ENCODE measurements at regions not wholly inside any gene's neighbourhood (a gene's known extent, or its start where the extent isn't known, plus 50 kb on each side); places are given as distances from the start of the nearest gene placed in this dataset.

DNA sequence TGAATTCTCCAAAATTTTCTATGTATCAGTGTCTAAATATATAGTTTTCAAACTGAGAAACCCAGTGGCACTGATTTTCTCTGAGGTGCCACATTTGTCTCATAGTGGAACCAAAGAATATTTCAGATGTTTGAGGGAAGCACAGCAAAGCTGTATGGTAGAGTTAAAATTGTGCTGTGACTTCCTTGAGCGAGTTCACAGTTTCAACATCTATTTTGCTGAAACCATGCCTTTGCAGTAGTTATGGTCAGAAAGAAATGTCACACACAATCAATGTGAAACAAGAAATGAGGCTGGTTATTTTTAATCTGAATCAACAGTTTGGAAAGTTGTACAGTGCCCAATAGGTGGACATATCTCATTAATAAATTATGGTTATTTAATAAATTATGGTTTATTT lies 394.0 kb upstream of the SPTLC3 start:
- TF ChIP-seq, protein P1, sequence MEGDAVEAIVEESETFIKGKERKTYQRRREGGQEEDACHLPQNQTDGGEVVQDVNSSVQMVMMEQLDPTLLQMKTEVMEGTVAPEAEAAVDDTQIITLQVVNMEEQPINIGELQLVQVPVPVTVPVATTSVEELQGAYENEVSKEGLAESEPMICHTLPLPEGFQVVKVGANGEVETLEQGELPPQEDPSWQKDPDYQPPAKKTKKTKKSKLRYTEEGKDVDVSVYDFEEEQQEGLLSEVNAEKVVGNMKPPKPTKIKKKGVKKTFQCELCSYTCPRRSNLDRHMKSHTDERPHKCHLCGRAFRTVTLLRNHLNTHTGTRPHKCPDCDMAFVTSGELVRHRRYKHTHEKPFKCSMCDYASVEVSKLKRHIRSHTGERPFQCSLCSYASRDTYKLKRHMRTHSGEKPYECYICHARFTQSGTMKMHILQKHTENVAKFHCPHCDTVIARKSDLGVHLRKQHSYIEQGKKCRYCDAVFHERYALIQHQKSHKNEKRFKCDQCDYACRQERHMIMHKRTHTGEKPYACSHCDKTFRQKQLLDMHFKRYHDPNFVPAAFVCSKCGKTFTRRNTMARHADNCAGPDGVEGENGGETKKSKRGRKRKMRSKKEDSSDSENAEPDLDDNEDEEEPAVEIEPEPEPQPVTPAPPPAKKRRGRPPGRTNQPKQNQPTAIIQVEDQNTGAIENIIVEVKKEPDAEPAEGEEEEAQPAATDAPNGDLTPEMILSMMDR (IDR thresholded peaks at IDR 0.05; ENCODE audit: insufficient read depth, low read depth, low read length), result no peak
- TF ChIP-seq EZH2 (IDR thresholded peaks at IDR 0.05; ENCODE audit: insufficient read depth, low read length), result no peak
